T-helper 1 cell treated with Interleukin-12 subunit alpha and Interleukin-12 subunit beta and Interleukin-4 antibody, amounts not matched to agents 30 μg/mL and 1 μg/mL, for 36 hours (primary cell): ENCODE measurements at regions not wholly inside any gene's neighbourhood (a gene's known extent, or its start where the extent isn't known, plus 50 kb on each side); places are given as distances from the start of the nearest gene placed in this dataset.

Experiments
- H3K27ac Mint-ChIP-seq: one replicate; pipeline ENCODE4 v1.8.0; 2021; ENCODE audit warnings: mild to moderate bottlenecking, mixed read lengths
- H3K27me3 Mint-ChIP-seq: one replicate; pipeline ENCODE4 v1.8.0; 2021; ENCODE audit warnings: low read depth, mixed read lengths
- H3K36me3 Mint-ChIP-seq: one replicate; pipeline ENCODE4 v1.8.0; 2021; ENCODE audit warnings: low read depth, mixed read lengths
- H3K4me1 Mint-ChIP-seq: one replicate; pipeline ENCODE4 v1.8.0; 2021; ENCODE audit warnings: low read depth, mixed read lengths
- H3K4me3 Mint-ChIP-seq: one replicate; pipeline ENCODE4 v1.8.0; 2021; ENCODE audit warnings: mild to moderate bottlenecking, moderate library complexity, mixed read lengths
- H3K9me3 Mint-ChIP-seq: one replicate; pipeline ENCODE4 v1.8.0; 2021; ENCODE audit warnings: mixed read lengths

DNA sequence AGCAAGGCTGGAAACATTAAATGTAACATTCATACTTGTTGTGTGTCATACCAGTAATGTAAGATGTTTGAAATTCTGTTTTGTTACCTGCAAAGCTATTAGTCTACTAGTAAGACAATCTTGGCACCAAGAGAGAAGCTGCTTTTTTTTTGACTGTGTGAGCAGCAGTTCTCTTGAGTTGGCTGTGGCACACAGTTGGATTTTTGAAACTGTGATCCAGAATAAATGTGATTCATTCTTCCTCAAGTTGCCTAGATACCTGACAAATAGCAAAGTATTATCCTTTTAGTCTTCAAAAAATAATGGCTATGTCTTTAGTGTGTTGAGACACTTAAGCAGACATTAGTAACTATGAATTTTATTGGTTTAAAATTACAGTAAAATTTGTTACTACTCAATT is 57.2 kb upstream of the HAPLN1 start:
- Mint-ChIP-seq H3K4me1 (no peaks in the 10 kb centered on the region), H3K27ac (no peak overlapping the region), H3K36me3 (no peaks in the 10 kb centered on the region), H3K27me3 (no peaks in the 10 kb centered on the region), H3K4me3 (no peak overlapping the region), H3K9me3 (no peaks in the 10 kb centered on the region)

DNA sequence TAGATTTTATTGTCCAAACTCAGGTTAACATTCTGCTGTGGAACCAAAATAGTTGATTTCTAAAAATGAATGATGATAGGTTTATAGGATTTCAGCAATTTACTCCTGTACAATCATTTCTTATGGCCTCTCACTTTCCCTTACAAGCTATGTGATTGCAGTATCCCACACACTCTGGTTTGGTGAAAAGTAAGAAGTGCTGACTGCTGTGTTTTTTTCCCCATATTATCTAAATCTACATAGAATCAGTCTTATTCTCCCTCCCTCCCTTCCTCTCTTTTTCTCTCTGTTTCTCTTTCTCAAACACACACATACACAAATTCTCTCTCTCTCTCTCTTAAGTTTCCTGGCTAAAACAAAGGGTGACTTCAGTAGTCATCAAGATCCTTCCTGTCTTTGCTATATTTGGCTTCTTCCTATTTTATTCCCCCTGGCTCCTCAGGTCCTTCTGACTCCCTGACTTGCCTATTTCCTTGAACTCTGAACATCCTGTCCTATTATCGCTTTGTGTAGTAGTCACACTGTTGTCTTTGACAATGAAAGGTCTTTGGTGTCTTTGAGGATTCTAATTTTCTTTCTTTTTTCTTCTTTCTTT is 55.9 kb upstream of the HAPLN1 start:
- Mint-ChIP-seq H3K36me3 (no peaks in the 10 kb centered on the region), H3K27me3 (no peaks in the 10 kb centered on the region)

More for the DNA sequence above, 55.9 kb upstream of the HAPLN1 start:
- Mint-ChIP-seq H3K4me3 (no peak overlapping the region), H3K4me1 (no peaks in the 10 kb centered on the region), H3K27ac (no peak overlapping the region), H3K9me3 (no peaks in the 10 kb centered on the region)
